Astrocyte (in vitro differentiated cells and primary cell): ENCODE measurements at regions not wholly inside any gene's neighbourhood (a gene's known extent, or its start where the extent isn't known, plus 50 kb on each side); places are given as distances from the start of the nearest gene placed in this dataset.

Experiments used
- DNase-seq: peaks from one replicate; pipeline ENCODE4 v3.0.0-alpha.2; 2010; ENCODE audit warnings: low read depth
- FAIRE-seq: peaks from 2 replicates; lab custom pipeline; 2011; peaks lifted over from hg19 to GRCh38; lab: Jason Lieb, UNC
- H2AFZ ChIP-seq: 2 replicates; pipeline ENCODE4 v1.6.0; 2012; ENCODE audit warnings: low read depth, low read length, inconsistent platforms
- H3K27ac ChIP-seq: 2 replicates; pipeline ENCODE4 v1.5.1; 2011; ENCODE audit warnings: low read depth, low read length, inconsistent platforms
- H3K27me3 ChIP-seq: 2 replicates; pipeline ENCODE4 v1.6.0; 2011; ENCODE audit warnings: low read length, inconsistent platforms; ENCODE audit not compliant: insufficient read depth
- H3K36me3 ChIP-seq: 2 replicates; pipeline ENCODE4 v1.5.1; 2011; ENCODE audit warnings: low read length, inconsistent platforms; ENCODE audit not compliant: insufficient read depth
- H3K4me1 ChIP-seq: 2 replicates; pipeline ENCODE4 v1.5.1; 2011; ENCODE audit warnings: low read length, inconsistent platforms; ENCODE audit not compliant: insufficient read depth
- H3K4me2 ChIP-seq: 2 replicates; pipeline ENCODE4 v1.6.0; 2012; ENCODE audit warnings: low read length, inconsistent platforms
- H3K4me3 ChIP-seq: 2 replicates; pipeline ENCODE4 v1.5.1; 2011; ENCODE audit warnings: low read depth, mild to moderate bottlenecking, low read length, inconsistent platforms; ENCODE audit not compliant: insufficient read depth
- H3K79me2 ChIP-seq: 2 replicates; pipeline ENCODE4 v1.6.0; 2012; ENCODE audit warnings: mild to moderate bottlenecking, low read length, inconsistent platforms; ENCODE audit not compliant: insufficient read depth
- H3K9ac ChIP-seq: 2 replicates; pipeline ENCODE4 v1.6.0; 2012; ENCODE audit warnings: mild to moderate bottlenecking, low read length, inconsistent platforms
- H3K9me3 ChIP-seq: 2 replicates; pipeline ENCODE4 v1.5.1; 2012; ENCODE audit warnings: low read depth, mild to moderate bottlenecking, low read length, inconsistent platforms; ENCODE audit not compliant: insufficient read depth
- H4K20me1 ChIP-seq: 2 replicates; pipeline ENCODE4 v1.6.0; 2012; ENCODE audit warnings: low read length, inconsistent platforms; ENCODE audit not compliant: insufficient read depth
- H3K27ac Mint-ChIP-seq: one replicate; pipeline ENCODE4 v1.8.0; 2021; ENCODE audit warnings: mild to moderate bottlenecking, mixed read lengths; ENCODE audit not compliant: unreplicated experiment
- H3K27me3 Mint-ChIP-seq: one replicate; pipeline ENCODE4 v1.8.0; 2021; ENCODE audit warnings: low read depth, mixed read lengths; ENCODE audit not compliant: unreplicated experiment
- H3K36me3 Mint-ChIP-seq: one replicate; pipeline ENCODE4 v1.8.0; 2021; ENCODE audit warnings: low read depth, mixed read lengths; ENCODE audit not compliant: unreplicated experiment
- H3K4me1 Mint-ChIP-seq: one replicate; pipeline ENCODE4 v1.8.0; 2021; ENCODE audit warnings: low read depth, mixed read lengths; ENCODE audit not compliant: unreplicated experiment
- H3K4me3 Mint-ChIP-seq: one replicate; pipeline ENCODE4 v1.8.0; 2021; ENCODE audit warnings: mild to moderate bottlenecking, moderate library complexity, mixed read lengths; ENCODE audit not compliant: unreplicated experiment
- H3K9me3 Mint-ChIP-seq: one replicate; pipeline ENCODE4 v1.8.0; 2021; ENCODE audit warnings: mild to moderate bottlenecking, mixed read lengths; ENCODE audit not compliant: unreplicated experiment
- CTCF ChIP-seq: IDR thresholded peaks from 2 replicates; pipeline ENCODE4 v1.5.1; 2011; ENCODE audit warnings: low read depth, mild to moderate bottlenecking, inconsistent platforms, low read length, moderate library complexity; ENCODE audit not compliant: insufficient read depth
- EZH2 ChIP-seq: IDR thresholded peaks from 2 replicates; pipeline ENCODE4 v1.6.1; 2012; ENCODE audit warnings: mild to moderate bottlenecking, low read length, inconsistent platforms; ENCODE audit not compliant: insufficient read depth

DNA sequence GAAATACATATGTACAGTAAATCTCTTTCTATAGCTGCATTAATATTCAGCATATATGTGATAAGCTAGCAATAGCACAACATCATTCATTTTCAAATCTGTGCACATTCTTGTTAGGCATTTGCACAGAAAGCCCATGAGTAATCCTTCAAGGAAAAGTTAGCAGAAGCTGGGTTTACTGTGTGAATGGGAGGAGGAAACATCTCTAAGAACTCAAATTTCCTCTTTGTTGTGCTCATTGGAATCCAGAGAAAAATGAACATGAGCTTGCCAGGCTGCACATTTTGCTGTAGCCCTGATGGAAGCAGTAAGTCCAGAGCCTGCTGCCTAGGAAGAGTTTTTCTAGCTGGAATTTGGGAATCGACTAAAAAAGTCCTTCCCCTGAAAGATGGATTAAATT is 214.2 kb upstream of the FOXD3 start:
- Mint-ChIP-seq H3K27ac (no peak overlapping the region), H3K36me3 (no peaks in the 10 kb centered on the region), H3K4me1 (peaks cover 21% of the 10 kb centered on the region), H3K27me3 (no peaks in the 10 kb centered on the region), H3K9me3 (no peaks in the 10 kb centered on the region), H3K4me3 (no peak overlapping the region)
- Histone ChIP-seq H3K9me3 (no peaks in the 10 kb centered on the region), H4K20me1 (no peaks in the 10 kb centered on the region), H3K27ac (no peak overlapping the region), H3K4me2 (no peak overlapping the region), H3K36me3 (no peaks in the 10 kb centered on the region), H3K9ac (no peak overlapping the region), H3K27me3 (peaks cover 17% of the 10 kb centered on the region), H2AFZ (no peak overlapping the region), H3K4me3 (no peak overlapping the region), H3K4me1 (peaks cover 3% of the 10 kb centered on the region), H3K79me2 (no peaks in the 10 kb centered on the region)
- DNase-seq (peak; percentile 30), FAIRE-seq (no peak)
- TF ChIP-seq EZH2, result no peak
- no peak for TF ChIP-seq CTCF

- H3K27me3 ChIP-seq, result peaks cover 13% of the 10 kb centered on the region
- Mint-ChIP-seq H3K27ac (peak overlapping the region; percentile 3), H3K9me3 (no peaks in the 10 kb centered on the region), H3K4me3 (no peak overlapping the region), H3K4me1 (peaks cover 24% of the 10 kb centered on the region), H3K36me3 (no peaks in the 10 kb centered on the region), H3K27me3 (no peaks in the 10 kb centered on the region)
- no peaks in the 10 kb centered on the region for H3K79me2 ChIP-seq
- H3K4me1 ChIP-seq, result peaks cover 3% of the 10 kb centered on the region
- no peaks in the 10 kb centered on the region for H4K20me1 ChIP-seq
- FAIRE-seq, result no peak
- TF ChIP-seq CTCF (no peak), EZH2 (no peak)
- no peak overlapping the region for H2AFZ ChIP-seq
- H3K9ac ChIP-seq, result no peak overlapping the region
- no peak overlapping the region for H3K27ac ChIP-seq
- no peaks in the 10 kb centered on the region for H3K9me3 ChIP-seq
- H3K4me2 ChIP-seq, result no peak overlapping the region
- H3K36me3 ChIP-seq, result no peaks in the 10 kb centered on the region
- no peak overlapping the region for H3K4me3 ChIP-seq
- peak; percentile 91 for DNase-seq
Measured at GRCh38 chr1:63112155-63112900, 210.0 kb upstream of the FOXD3 start.

DNA sequence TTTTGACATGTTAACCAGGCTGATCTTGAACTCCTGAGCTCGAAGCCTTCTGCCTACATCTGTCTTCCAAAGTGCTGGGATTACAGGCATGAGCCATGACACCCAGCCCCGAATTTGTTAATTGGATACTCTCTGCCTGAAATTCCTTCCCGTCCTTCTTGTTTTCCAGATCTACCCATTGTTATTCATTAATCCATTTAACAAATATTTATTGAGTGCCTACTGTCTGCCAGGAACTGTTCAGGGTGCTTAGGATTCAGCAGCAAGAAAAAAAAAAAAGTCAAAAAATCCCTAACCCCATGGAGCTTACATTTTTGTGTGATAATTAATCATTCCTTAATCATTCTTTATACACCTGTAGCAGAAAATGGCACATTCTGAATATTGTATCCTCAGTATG is 206.8 kb upstream of the FOXD3 start:
- TF ChIP-seq CTCF (no peak), EZH2 (no peak)
- Histone ChIP-seq H3K79me2 (no peaks in the 10 kb centered on the region), H3K4me3 (no peak overlapping the region), H3K27ac (no peak overlapping the region), H3K9me3 (no peaks in the 10 kb centered on the region), H4K20me1 (no peaks in the 10 kb centered on the region), H2AFZ (no peak overlapping the region), H3K9ac (no peak overlapping the region), H3K36me3 (no peaks in the 10 kb centered on the region), H3K4me1 (peaks cover 3% of the 10 kb centered on the region), H3K27me3 (peaks cover 2% of the 10 kb centered on the region), H3K4me2 (no peak overlapping the region)
- H3K27ac Mint-ChIP-seq, result no peak overlapping the region
- no peaks in the 10 kb centered on the region for H3K9me3 Mint-ChIP-seq
- no peak overlapping the region for H3K4me3 Mint-ChIP-seq
- no peaks in the 10 kb centered on the region for H3K27me3 Mint-ChIP-seq
- H3K4me1 Mint-ChIP-seq, result peaks cover 17% of the 10 kb centered on the region
- DNase-seq (no peak), FAIRE-seq (no peak)
- no peaks in the 10 kb centered on the region for H3K36me3 Mint-ChIP-seq
